Ovary (tissue), 7 donors: ENCODE measurements at regions not wholly inside any gene's neighbourhood (a gene's known extent, or its start where the extent isn't known, plus 50 kb on each side); places are given as distances from the start of the nearest gene placed in this dataset.

Source experiments
- DNase-seq, 5 donors: peaks; one replicate each; pipeline ENCODE4 v3.0.0-alpha.2; 2019 to 2020
- H3K27ac ChIP-seq, 2 donors: fragments of 200-600 bp; one replicate each; pipeline versions ENCODE4 v1.5.1 to v1.8.0; 2019 to 2022
- H3K27me3 ChIP-seq: fragments of 200-600 bp; one replicate; pipeline ENCODE4 v1.8.0; 2022
- H3K36me3 ChIP-seq: fragments of 200-600 bp; sonication (generic); one replicate; pipeline ENCODE4 v1.5.1; 2019
- H3K4me1 ChIP-seq: one replicate; pipeline ENCODE4 v1.8.1; 2013; ENCODE audit warnings: mild to moderate bottlenecking, moderate library complexity; ENCODE audit not compliant: insufficient read depth
- H3K4me3 ChIP-seq: fragments of 200-600 bp; sonication (generic); one replicate; pipeline ENCODE4 v1.5.1; 2017
- H3K9me3 ChIP-seq, 2 donors: fragments of 200-600 bp in 1 of 2; sonication (generic) in 1 of 2; one replicate each; pipeline versions ENCODE4 v1.5.1 to v1.8.1; 2013 to 2019; ENCODE audit warnings: mild to moderate bottlenecking in 1 of 2, moderate library complexity in 1 of 2
- CTCF ChIP-seq, 3 donors: fragments of 450-650 bp in 2 of 3; fragments of 200-600 bp in 1 of 3; IDR thresholded peaks; one replicate each; pipeline versions ENCODE4 v1.5.1 to v1.8.0; 2016 to 2022; ENCODE audit warnings: antibody characterized with exemption in 3 of 3, mild to moderate bottlenecking in 1 of 3
- EP300 ChIP-seq: sonication (generic); formaldehyde crosslinking; IDR thresholded peaks from one replicate; pipeline ENCODE4 v1.6.1; 2017; ENCODE audit warnings: antibody characterized with exemption
- POLR2A ChIP-seq: fragments of 450-650 bp; IDR thresholded peaks from one replicate; pipeline ENCODE4 v1.6.1; 2017; ENCODE audit warnings: antibody characterized with exemption, mild to moderate bottlenecking, moderate library complexity
- WGBS, 3 donors: extraction: QIAGEN DNeasy Blood & Tissue Kit in 1 of 3; methylation state at CpG; one replicate each; pipeline versions ENCODE4 v1.1.5 to v1.1.7; 2013 to 2017; 5-methylcytosine and 5-hydroxymethylcytosine counted together
- intact Hi-C, 4 donors: fragments of 100-400 bp; cut with DNase I; formaldehyde crosslinking; loops; one replicate each; pipeline versions ENCODE4 v1.11.0 to v1.15.1; 2022 to 2023
- donor health status: DM: no; HTN: no; CAD: no; lungs with moderate emphysema.
- donor health status: DM: no; HTN: no; CAD: no.
- donor health status: Bipolar disorder and iron deficiency.
- donor health status: DM: no; HTN: no; CAD: no.
- donor health status: DM: yes; HTN: yes; CAD: no.

- H3K4me1 ChIP-seq, result no peaks in the 10 kb centered on the region
- no peaks in the 10 kb centered on the region for H3K9me3 ChIP-seq
- no peaks in the 10 kb centered on the region for H3K27me3 ChIP-seq
- TF ChIP-seq CTCF (IDR thresholded peaks at IDR 0.05) (no peak), EP300 (no peak), POLR2A (no peak)
- 85 to 90% (median 89%) methylated on average over 3 of the region's 3 CpGs for WGBS, 3 donors
- H3K36me3 ChIP-seq, result no peaks in the 10 kb centered on the region
- no peak for DNase-seq
- H3K27ac ChIP-seq, result no peak overlapping the region
- H3K4me3 ChIP-seq, result no peak overlapping the region
- intact Hi-C loops, result no loop called here
Measured at GRCh38 chr1:213681788-213682340, 305.9 kb upstream of the PROX1 start.

- Histone ChIP-seq H3K9me3 (no peaks in the 10 kb centered on the region), H3K36me3 (no peaks in the 10 kb centered on the region), H3K27me3 (no peaks in the 10 kb centered on the region), H3K27ac (no peak overlapping the region), H3K4me1 (no peaks in the 10 kb centered on the region), H3K4me3 (no peak overlapping the region)
- WGBS, 3 donors, result 64 to 81% (median 67%) methylated on average over 7 of the region's 7 CpGs
- no peak for TF ChIP-seq POLR2A
- TF ChIP-seq CTCF (IDR thresholded peaks at IDR 0.05), result no peak
- no peak for TF ChIP-seq EP300
- intact Hi-C loops, result no loop called here
- DNase-seq, result no peak
Measured at GRCh38 chr1:213683529-213683928, 304.2 kb upstream of the PROX1 start.

DNA sequence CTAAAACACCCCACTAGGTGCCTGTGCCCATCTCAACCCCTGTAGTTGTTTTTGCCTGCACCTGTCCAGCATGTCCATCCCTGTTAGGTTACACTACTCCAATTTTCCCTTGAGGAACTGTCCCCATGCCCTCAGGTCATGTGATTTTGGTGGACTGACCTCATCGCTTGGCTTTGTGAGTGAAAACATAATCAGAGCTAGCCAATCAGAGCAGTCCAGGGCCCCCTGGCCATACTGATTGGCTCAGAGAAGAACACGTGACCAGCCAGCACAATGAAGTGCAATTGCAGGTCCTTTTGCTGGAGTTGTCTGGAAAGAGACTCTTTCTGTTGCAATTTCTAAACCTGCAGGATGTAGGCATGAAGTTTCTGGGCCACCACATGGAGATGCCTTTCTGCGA is 303.3 kb upstream of the PROX1 start:
- no peak for TF ChIP-seq CTCF (IDR thresholded peaks at IDR 0.05)
- no peak for TF ChIP-seq POLR2A
- DNase-seq, result no peak
- Histone ChIP-seq H3K27me3 (no peaks in the 10 kb centered on the region), H3K27ac (no peak overlapping the region), H3K4me1 (no peaks in the 10 kb centered on the region), H3K4me3 (no peak overlapping the region), H3K36me3 (no peaks in the 10 kb centered on the region), H3K9me3 (no peaks in the 10 kb centered on the region)
- WGBS, 3 donors, result 91 to 93% (median 91%) methylated on average over 3 of the region's 3 CpGs
- intact Hi-C loops, result no loop called here

GRCh38 chr1:213685992-213686582 is 301.7 kb upstream of the PROX1 start:
- Histone ChIP-seq H3K27me3 (no peaks in the 10 kb centered on the region), H3K9me3 (no peaks in the 10 kb centered on the region), H3K36me3 (no peaks in the 10 kb centered on the region), H3K27ac (no peak overlapping the region), H3K4me3 (no peak overlapping the region), H3K4me1 (no peaks in the 10 kb centered on the region)
- WGBS, 3 donors, result 77 to 87% (median 86%) methylated on average over 2 of the region's 2 CpGs
- intact Hi-C loops, result no loop called here
- TF ChIP-seq POLR2A (no peak), CTCF (IDR thresholded peaks at IDR 0.05) (no peak), EP300 (no peak)
- no peak for DNase-seq
